Kidney epithelial cell (primary cell): ENCODE measurements at regions not wholly inside any gene's neighbourhood (a gene's known extent, or its start where the extent isn't known, plus 50 kb on each side); places are given as distances from the start of the nearest gene placed in this dataset.

Source experiments
- DNase-seq: peaks from one replicate; pipeline ENCODE4 v3.0.0-alpha.2; 2010; ENCODE audit warnings: low read depth
- H3K27me3 ChIP-seq: 2 replicates; pipeline ENCODE4 v1.6.0; 2011; ENCODE audit warnings: low read length; ENCODE audit not compliant: control insufficient read depth, insufficient read depth
- H3K36me3 ChIP-seq: 2 replicates; pipeline ENCODE4 v1.5.1; 2011; ENCODE audit warnings: low read length; ENCODE audit not compliant: control insufficient read depth, insufficient read depth
- H3K4me3 ChIP-seq: 2 replicates; pipeline ENCODE4 v1.5.1; 2011; ENCODE audit warnings: low read depth, mild to moderate bottlenecking, control low read depth, low read length
- CTCF ChIP-seq: IDR thresholded peaks from 2 replicates; pipeline ENCODE4 v1.5.1; 2011; ENCODE audit warnings: mild to moderate bottlenecking, moderate library complexity, low read length, control low read depth, inconsistent platforms; ENCODE audit not compliant: insufficient read depth, poor library complexity, severe bottlenecking

GRCh38 chr7:41872966-41873365 lies 170.1 kb upstream of the INHBA start:
- no peak for DNase-seq
- no peaks in the 10 kb centered on the region for H3K36me3 ChIP-seq
- TF ChIP-seq CTCF: no peak
- no peaks in the 10 kb centered on the region for H3K27me3 ChIP-seq
- no peak overlapping the region for H3K4me3 ChIP-seq

- Histone ChIP-seq H3K27me3 (no peaks in the 10 kb centered on the region), H3K36me3 (no peaks in the 10 kb centered on the region), H3K4me3 (no peak overlapping the region)
- no peak for DNase-seq
- no peak for TF ChIP-seq CTCF
Measured at GRCh38 chr7:41870461-41871138, 167.7 kb upstream of the INHBA start.

GRCh38 chr7:41869997-41870396 lies 167.1 kb upstream of the INHBA start:
- no peak for DNase-seq
- TF ChIP-seq CTCF: no peak
- H3K36me3 ChIP-seq: no peaks in the 10 kb centered on the region
- no peak overlapping the region for H3K4me3 ChIP-seq
- H3K27me3 ChIP-seq: no peaks in the 10 kb centered on the region

GRCh38 chr7:41869596-41869995 lies 166.7 kb upstream of the INHBA start:
- Histone ChIP-seq H3K4me3 (no peak overlapping the region), H3K36me3 (no peaks in the 10 kb centered on the region), H3K27me3 (no peaks in the 10 kb centered on the region)
- TF ChIP-seq CTCF: no peak
- DNase-seq: no peak

- TF ChIP-seq CTCF: no peak
- Histone ChIP-seq H3K4me3 (no peak overlapping the region), H3K27me3 (no peaks in the 10 kb centered on the region), H3K36me3 (no peaks in the 10 kb centered on the region)
- DNase-seq: no peak
Measured at GRCh38 chr7:41869091-41869490, 166.2 kb upstream of the INHBA start.

GRCh38 chr7:41867639-41868280 lies 164.9 kb upstream of the INHBA start:
- no peak for DNase-seq
- Histone ChIP-seq H3K4me3 (no peak overlapping the region), H3K36me3 (no peaks in the 10 kb centered on the region), H3K27me3 (no peaks in the 10 kb centered on the region)
- no peak for TF ChIP-seq CTCF
